Progenitor cell of endocrine pancreas (in vitro differentiated cells): ENCODE measurements at regions not wholly inside any gene's neighbourhood (a gene's known extent, or its start where the extent isn't known, plus 50 kb on each side); places are given as distances from the start of the nearest gene placed in this dataset.

Experiments used
- DNase-seq: peaks from one replicate; pipeline ENCODE4 v3.0.0; 2021; ENCODE audit warnings: low spot score; ENCODE audit not compliant: unreplicated experiment
- H3K27ac Mint-ChIP-seq: 2 replicates; pipeline ENCODE4 v1.8.0; 2021; ENCODE audit warnings: mild to moderate bottlenecking, moderate library complexity, mixed read lengths
- H3K27me3 Mint-ChIP-seq: 2 replicates; pipeline ENCODE4 v1.8.0; 2021; ENCODE audit warnings: mixed read lengths
- H3K36me3 Mint-ChIP-seq: 2 replicates; pipeline ENCODE4 v1.8.0; 2022; ENCODE audit warnings: mixed read lengths; ENCODE audit not compliant: insufficient read depth
- H3K4me1 Mint-ChIP-seq: 2 replicates; pipeline ENCODE4 v1.8.0; 2021; ENCODE audit warnings: low read depth, mixed read lengths
- H3K4me3 Mint-ChIP-seq: 2 replicates; pipeline ENCODE4 v1.8.0; 2021; ENCODE audit warnings: low read depth, mild to moderate bottlenecking, moderate library complexity, mixed read lengths
- H3K9me3 Mint-ChIP-seq: 2 replicates; pipeline ENCODE4 v1.8.0; 2021; ENCODE audit warnings: low read depth, mixed read lengths
- TF ChIP-seq, protein P1 (sequence below): fragments of 200-600 bp; sonication (generic); IDR thresholded peaks from one replicate; pipeline ENCODE4 v1.5.0; 2021; ENCODE audit warnings: antibody characterized with exemption, mild to moderate bottlenecking; ENCODE audit not compliant: unreplicated experiment

DNA sequence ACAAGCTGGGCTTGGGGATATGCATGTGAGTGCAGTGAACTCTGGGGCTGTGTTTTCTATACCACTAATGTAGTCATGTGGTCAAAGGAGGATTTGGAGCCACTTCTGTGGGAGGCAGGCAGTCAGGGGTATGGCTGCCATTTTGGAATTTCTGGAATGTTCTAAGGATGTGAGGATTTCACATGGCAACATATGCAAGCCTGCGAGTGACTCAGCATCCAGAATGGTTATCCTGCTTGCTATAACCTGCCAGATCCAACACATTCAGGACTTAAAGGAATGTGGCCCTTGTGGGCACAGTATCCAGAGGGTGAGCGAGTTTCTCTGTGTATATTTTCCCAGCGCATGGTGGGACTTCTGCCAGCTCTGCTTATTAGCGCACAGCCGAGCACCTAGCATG lies 249.2 kb upstream of the PWP1 start:
- Mint-ChIP-seq H3K36me3 (no peaks in the 10 kb centered on the region), H3K27me3 (peaks cover 6% of the 10 kb centered on the region), H3K4me1 (no peaks in the 10 kb centered on the region), H3K4me3 (no peak overlapping the region), H3K9me3 (no peaks in the 10 kb centered on the region), H3K27ac (no peak overlapping the region)
- DNase-seq, result no peak
- TF ChIP-seq, protein P1, sequence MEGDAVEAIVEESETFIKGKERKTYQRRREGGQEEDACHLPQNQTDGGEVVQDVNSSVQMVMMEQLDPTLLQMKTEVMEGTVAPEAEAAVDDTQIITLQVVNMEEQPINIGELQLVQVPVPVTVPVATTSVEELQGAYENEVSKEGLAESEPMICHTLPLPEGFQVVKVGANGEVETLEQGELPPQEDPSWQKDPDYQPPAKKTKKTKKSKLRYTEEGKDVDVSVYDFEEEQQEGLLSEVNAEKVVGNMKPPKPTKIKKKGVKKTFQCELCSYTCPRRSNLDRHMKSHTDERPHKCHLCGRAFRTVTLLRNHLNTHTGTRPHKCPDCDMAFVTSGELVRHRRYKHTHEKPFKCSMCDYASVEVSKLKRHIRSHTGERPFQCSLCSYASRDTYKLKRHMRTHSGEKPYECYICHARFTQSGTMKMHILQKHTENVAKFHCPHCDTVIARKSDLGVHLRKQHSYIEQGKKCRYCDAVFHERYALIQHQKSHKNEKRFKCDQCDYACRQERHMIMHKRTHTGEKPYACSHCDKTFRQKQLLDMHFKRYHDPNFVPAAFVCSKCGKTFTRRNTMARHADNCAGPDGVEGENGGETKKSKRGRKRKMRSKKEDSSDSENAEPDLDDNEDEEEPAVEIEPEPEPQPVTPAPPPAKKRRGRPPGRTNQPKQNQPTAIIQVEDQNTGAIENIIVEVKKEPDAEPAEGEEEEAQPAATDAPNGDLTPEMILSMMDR, result no peak

DNA sequence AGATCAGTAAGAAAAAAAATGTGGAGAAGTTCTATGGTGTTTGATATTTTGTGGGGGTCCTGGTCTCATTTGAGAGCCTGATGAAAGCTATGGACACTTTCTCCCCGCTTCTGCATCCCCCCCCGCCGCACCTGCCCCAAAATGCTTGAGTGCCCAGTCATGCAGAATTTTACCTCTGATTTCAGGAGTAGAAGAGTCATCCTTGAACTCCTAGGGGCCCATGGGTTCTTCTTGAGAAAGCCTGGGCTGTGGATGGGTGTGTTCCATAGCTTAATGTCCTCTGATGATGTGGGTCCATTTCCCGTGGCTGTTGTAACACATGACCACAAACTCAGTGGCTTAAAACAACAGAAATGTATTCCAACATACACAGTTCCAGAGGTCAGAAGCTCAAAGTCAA lies 248.8 kb upstream of the PWP1 start:
- DNase-seq, result no peak
- H3K36me3 Mint-ChIP-seq, result no peaks in the 10 kb centered on the region
- H3K27me3 Mint-ChIP-seq, result peaks cover 6% of the 10 kb centered on the region
- H3K27ac Mint-ChIP-seq, result no peak overlapping the region
- H3K4me3 Mint-ChIP-seq, result no peak overlapping the region
- TF ChIP-seq, protein P1, result no peak
- H3K9me3 Mint-ChIP-seq, result no peaks in the 10 kb centered on the region
- no peaks in the 10 kb centered on the region for H3K4me1 Mint-ChIP-seq

DNA sequence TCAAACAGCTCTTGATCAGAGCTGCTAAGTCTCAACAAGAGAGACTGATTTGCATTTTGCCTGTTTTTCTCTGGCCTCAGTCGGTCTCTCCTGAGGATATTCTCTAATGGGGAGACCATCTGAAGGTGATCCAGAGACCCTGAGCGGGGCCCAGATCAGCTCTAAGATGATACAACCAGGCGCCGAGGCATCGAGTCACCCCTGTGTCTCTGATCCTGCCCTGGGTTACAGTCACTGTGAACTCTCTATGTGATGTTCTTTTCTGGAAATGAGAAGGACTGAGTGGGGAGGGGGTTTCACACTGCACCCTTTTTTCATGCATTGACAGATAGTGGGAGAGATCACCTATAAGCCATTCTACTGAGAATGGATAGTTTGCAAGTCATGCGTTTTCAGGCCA lies 247.6 kb upstream of the PWP1 start:
- no peaks in the 10 kb centered on the region for H3K36me3 Mint-ChIP-seq
- no peaks in the 10 kb centered on the region for H3K4me1 Mint-ChIP-seq
- H3K9me3 Mint-ChIP-seq, result no peaks in the 10 kb centered on the region
- DNase-seq, result no peak
- H3K27ac Mint-ChIP-seq, result no peak overlapping the region
- TF ChIP-seq, protein P1, result no peak
- no peak overlapping the region for H3K4me3 Mint-ChIP-seq
- peaks cover 6% of the 10 kb centered on the region for H3K27me3 Mint-ChIP-seq

DNA sequence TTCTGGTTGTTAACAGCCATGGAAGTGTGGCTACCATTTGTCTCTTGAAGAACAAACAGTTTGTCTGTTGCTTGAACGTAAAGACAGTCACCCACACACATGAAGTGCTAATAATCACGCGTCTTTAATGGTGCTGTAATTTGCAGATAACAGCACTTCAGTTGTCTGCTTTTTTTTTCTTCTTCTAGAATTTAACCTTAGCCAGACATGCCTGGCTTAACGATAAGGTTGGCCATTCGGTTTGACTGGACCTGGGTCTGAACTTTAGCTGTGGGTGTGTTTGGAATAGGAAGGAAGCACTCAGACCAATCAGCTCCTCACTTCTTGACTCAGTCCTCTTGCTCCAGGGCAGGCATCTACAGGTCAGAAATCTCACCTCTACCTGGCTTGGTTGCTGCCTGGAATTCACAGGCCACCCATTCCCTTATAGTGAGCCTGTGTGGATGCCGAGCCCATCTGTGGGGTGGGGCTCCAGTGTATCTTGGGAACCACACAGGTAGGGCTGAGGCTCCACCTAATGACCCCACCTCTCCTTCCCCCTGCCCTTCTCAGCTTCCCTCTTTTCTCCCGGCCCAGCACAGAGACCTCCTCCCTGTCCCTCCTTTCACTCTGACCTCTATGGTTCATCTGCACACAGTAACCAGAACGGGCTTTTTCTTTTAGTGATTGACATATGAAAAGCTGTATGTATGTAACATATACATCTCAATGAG lies 246.4 kb upstream of the PWP1 start:
- H3K4me3 Mint-ChIP-seq, result no peak overlapping the region
- H3K36me3 Mint-ChIP-seq, result no peaks in the 10 kb centered on the region
- TF ChIP-seq, protein P1, result no peak
- no peak for DNase-seq
- no peak overlapping the region for H3K27ac Mint-ChIP-seq
- H3K4me1 Mint-ChIP-seq, result no peaks in the 10 kb centered on the region
- H3K27me3 Mint-ChIP-seq, result peaks cover 6% of the 10 kb centered on the region
- H3K9me3 Mint-ChIP-seq, result no peaks in the 10 kb centered on the region

DNA sequence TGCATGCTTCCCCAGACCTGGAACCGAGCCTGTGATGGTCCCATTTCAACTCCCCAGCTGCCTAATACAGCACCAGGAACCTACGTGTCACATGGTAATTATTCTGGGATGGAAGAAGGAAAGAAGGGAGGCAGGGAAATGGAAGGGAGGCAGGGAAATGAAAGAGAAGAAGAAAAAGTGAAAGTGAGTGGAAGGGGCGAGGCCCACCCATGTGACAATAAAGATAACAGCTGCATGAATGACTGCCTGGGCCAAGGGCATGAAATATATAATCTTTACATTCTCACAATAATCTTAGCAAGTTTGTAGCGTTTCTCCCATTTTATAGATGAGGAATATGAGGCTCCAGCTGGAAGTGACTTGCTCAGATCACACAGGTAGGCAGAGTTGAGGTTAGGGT lies 245.0 kb upstream of the PWP1 start:
- TF ChIP-seq, protein P1, result no peak
- DNase-seq, result no peak
- no peak overlapping the region for H3K4me3 Mint-ChIP-seq
- no peak overlapping the region for H3K27ac Mint-ChIP-seq
- H3K9me3 Mint-ChIP-seq, result no peaks in the 10 kb centered on the region
- no peaks in the 10 kb centered on the region for H3K36me3 Mint-ChIP-seq
- peaks cover 3% of the 10 kb centered on the region for H3K27me3 Mint-ChIP-seq
- no peaks in the 10 kb centered on the region for H3K4me1 Mint-ChIP-seq
